HG03457 (cell line): ENCODE measurements at regions not wholly inside any gene's neighbourhood (a gene's known extent, or its start where the extent isn't known, plus 50 kb on each side); places are given as distances from the start of the nearest gene placed in this dataset.

Experiments
- ATAC-seq: cut with Tn5 transposase; IDR thresholded peaks from one replicate; pipeline ENCODE4 v1.9.1; 2021; ENCODE audit warnings: moderate number of reproducible peaks; ENCODE audit not compliant: unreplicated experiment

DNA sequence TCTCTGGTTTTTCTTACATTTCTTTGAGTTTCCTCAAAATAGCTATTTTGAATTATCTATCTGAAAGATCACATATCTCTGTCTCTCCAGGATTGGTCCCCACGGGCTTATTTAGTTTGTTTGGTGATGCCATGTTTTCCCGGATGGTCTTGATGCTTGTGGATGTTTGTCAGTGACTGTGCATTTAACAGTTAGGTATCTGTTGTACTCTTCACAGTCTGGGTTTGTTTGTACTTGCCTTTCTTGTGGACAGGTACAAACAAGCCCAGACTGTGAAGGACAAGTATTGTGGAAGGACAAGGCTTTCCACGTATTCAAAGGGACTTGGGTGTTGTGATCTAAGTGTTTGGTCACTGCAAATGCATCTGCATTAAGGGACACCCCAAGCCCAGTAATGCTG, 49.9 kb upstream of the TOP1 start:
- ATAC-seq = no peak
